ENCODE measurements at regions not wholly inside any gene's neighbourhood (a gene's known extent, or its start where the extent isn't known, plus 50 kb on each side); places are given as distances from the start of the nearest gene placed in this dataset.

DNA sequence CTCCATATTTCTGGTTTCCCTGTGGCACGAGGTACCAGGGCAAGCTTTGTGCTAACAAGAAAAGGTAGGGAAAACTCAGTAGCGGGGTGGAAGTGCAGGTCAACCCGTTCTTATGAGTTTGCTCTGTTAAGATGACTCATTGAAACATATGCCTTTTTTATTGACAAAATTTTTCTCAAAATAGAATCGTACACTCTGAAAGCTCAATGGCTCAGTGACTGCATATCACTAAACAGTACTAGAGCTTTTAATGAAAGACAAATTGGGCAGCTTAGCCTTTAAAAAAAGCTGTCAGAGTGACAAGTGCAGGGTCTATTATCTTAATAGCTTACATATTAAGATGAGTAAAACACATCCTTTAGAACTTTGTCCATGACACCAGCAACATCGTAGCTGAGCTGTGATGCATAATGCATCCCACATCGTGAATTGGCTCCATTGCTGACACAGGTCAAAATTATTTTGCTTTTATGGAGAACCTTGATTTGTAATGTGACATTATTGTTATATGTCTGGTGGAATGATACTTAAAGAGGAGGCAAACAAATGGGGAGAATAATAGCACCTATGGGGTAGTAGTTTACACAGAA is 264.4 kb downstream of the ETV1 start:
- H3K9me3 ChIP-seq (ENCODE audit: low read length): 0 out of 2 replicates have a peak, but pooled peaks cover 3% of the 10 kb centered on the region
- CTCF ChIA-PET (ENCODE audit: unreplicated experiment): no interaction called here
- no peak overlapping the region for H3K27ac ChIP-seq (ENCODE audit: low read depth, low read length, poor library complexity, severe bottlenecking)
- no peaks in the 10 kb centered on the region for H3K4me1 ChIP-seq (ENCODE audit: insufficient read depth, low read length, poor library complexity, severe bottlenecking)
- intact Hi-C loops (cut with micrococcal nuclease; ENCODE audit: unreplicated experiment): no loop called here
- H3K4me2 ChIP-seq (ENCODE audit: low read length): no peak overlapping the region
- DNase-seq (ENCODE audit: low spot score): no peak
- H4K20me1 ChIP-seq (ENCODE audit: insufficient read depth, low read length): no peaks in the 10 kb centered on the region
- POLR2A ChIA-PET: interaction anchor here (1.1 kb wide), 1 partner anchor 14 kb away, joined by 5 read pairs; no protein-coding TSS in a partner anchor
- no peaks in the 10 kb centered on the region for H3K79me2 ChIP-seq (ENCODE audit: insufficient read depth, low read depth, low read length)
- H3K9me2 ChIP-seq (ENCODE audit: insufficient read depth, low read length): no peaks in the 10 kb centered on the region
- TF ChIP-seq, protein P1, sequence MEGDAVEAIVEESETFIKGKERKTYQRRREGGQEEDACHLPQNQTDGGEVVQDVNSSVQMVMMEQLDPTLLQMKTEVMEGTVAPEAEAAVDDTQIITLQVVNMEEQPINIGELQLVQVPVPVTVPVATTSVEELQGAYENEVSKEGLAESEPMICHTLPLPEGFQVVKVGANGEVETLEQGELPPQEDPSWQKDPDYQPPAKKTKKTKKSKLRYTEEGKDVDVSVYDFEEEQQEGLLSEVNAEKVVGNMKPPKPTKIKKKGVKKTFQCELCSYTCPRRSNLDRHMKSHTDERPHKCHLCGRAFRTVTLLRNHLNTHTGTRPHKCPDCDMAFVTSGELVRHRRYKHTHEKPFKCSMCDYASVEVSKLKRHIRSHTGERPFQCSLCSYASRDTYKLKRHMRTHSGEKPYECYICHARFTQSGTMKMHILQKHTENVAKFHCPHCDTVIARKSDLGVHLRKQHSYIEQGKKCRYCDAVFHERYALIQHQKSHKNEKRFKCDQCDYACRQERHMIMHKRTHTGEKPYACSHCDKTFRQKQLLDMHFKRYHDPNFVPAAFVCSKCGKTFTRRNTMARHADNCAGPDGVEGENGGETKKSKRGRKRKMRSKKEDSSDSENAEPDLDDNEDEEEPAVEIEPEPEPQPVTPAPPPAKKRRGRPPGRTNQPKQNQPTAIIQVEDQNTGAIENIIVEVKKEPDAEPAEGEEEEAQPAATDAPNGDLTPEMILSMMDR (conservative IDR thresholded peaks at IDR 0.05; ENCODE audit: low read length): no peak
- TF ChIP-seq EZH2phosphoT487 (IDR thresholded peaks at IDR 0.05; ENCODE audit: borderline replicate concordance, low read depth, low read length): no peak
- H2AFZ ChIP-seq (ENCODE audit: low read length): no peak overlapping the region
- H3K4me3 ChIP-seq (ENCODE audit: low read depth, low read length, poor library complexity, severe bottlenecking): no peak overlapping the region
- BruUV-seq (replicated peaks): no TSS peak
- no peaks in the 10 kb centered on the region for H3K36me3 ChIP-seq (ENCODE audit: insufficient read depth, low read length)

DNA sequence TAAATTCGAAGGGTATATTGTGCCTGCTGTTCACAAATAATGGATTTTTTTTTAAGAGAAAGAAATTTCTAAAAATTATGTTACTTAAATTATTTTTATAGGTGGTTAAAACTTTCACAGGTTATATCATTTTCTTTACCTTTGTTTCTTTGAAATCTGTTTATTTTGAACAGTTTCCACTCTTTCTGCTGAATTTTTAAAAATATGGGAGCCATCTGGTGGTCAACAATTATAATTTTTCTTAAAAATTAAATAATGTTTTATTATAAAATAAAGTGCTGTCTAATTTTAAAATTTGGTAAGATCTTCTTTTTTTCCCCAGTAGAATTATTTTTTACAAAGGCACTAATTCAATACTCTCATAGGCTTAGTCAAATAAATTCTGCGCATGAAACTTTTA is 263.9 kb downstream of the ETV1 start:
- Histone ChIP-seq H2AFZ (ENCODE audit: low read length) (no peak overlapping the region), H3K79me2 (ENCODE audit: insufficient read depth, low read depth, low read length) (no peaks in the 10 kb centered on the region), H3K27ac (ENCODE audit: low read depth, low read length, poor library complexity, severe bottlenecking) (no peak overlapping the region), H3K9me3 (ENCODE audit: low read length) (0 out of 2 replicates have a peak, but pooled peaks cover 3% of the 10 kb centered on the region), H4K20me1 (ENCODE audit: insufficient read depth, low read length) (no peaks in the 10 kb centered on the region), H3K4me1 (ENCODE audit: insufficient read depth, low read length, poor library complexity, severe bottlenecking) (no peaks in the 10 kb centered on the region), H3K9me2 (ENCODE audit: insufficient read depth, low read length) (no peaks in the 10 kb centered on the region), H3K36me3 (ENCODE audit: insufficient read depth, low read length) (no peaks in the 10 kb centered on the region), H3K4me3 (ENCODE audit: low read depth, low read length, poor library complexity, severe bottlenecking) (no peak overlapping the region), H3K4me2 (ENCODE audit: low read length) (no peak overlapping the region)
- CTCF ChIA-PET (ENCODE audit: unreplicated experiment): no interaction called here
- intact Hi-C loops (cut with micrococcal nuclease; ENCODE audit: unreplicated experiment): no loop called here
- DNase-seq (ENCODE audit: low spot score): no peak
- POLR2A ChIA-PET: no interaction called here
- BruUV-seq (replicated peaks): no TSS peak
- TF ChIP-seq, protein P1 (conservative IDR thresholded peaks at IDR 0.05; ENCODE audit: low read length): no peak
- TF ChIP-seq EZH2phosphoT487 (IDR thresholded peaks at IDR 0.05; ENCODE audit: borderline replicate concordance, low read depth, low read length): no peak

DNA sequence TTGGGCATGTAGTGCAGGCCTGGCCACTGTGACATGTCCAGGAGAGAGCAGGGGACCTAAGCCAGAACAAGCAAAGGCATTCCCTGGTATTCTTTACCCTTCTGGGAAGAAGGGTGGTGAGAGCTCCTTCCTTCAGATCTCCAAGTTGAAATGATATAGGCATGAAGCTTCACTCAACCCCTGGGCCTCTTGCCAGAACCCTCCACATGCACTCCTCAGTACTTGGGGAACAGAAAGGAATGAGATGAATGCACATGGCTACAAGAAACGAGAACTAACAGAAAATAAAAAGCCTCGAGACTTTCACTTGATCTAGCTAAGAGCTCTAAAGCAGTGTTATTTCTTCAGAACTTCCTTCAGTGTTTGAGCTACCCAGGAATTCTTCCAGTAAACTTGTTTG is 262.2 kb downstream of the ETV1 start:
- intact Hi-C loops (cut with micrococcal nuclease; ENCODE audit: unreplicated experiment): no loop called here
- TF ChIP-seq EZH2phosphoT487 (IDR thresholded peaks at IDR 0.05; ENCODE audit: borderline replicate concordance, low read depth, low read length): no peak
- TF ChIP-seq, protein P1 (conservative IDR thresholded peaks at IDR 0.05; ENCODE audit: low read length): no peak
- ChIA-PET CTCF (ENCODE audit: unreplicated experiment) (no interaction called here), POLR2A (interaction anchor here (1.4 kb wide), 1 partner anchor 9 kb away, joined by 4 read pairs; no protein-coding TSS in a partner anchor)
- no peak overlapping the region for H3K4me3 ChIP-seq (ENCODE audit: low read depth, low read length, poor library complexity, severe bottlenecking)
- no TSS peak for BruUV-seq (replicated peaks)
- no peaks in the 10 kb centered on the region for H3K36me3 ChIP-seq (ENCODE audit: insufficient read depth, low read length)
- H4K20me1 ChIP-seq (ENCODE audit: insufficient read depth, low read length): no peaks in the 10 kb centered on the region
- H3K9me2 ChIP-seq (ENCODE audit: insufficient read depth, low read length): no peaks in the 10 kb centered on the region
- H3K9me3 ChIP-seq (ENCODE audit: low read length): 0 out of 2 replicates have a peak, but pooled peaks cover 3% of the 10 kb centered on the region
- no peak overlapping the region for H2AFZ ChIP-seq (ENCODE audit: low read length)
- no peak overlapping the region for H3K4me2 ChIP-seq (ENCODE audit: low read length)
- H3K27ac ChIP-seq (ENCODE audit: low read depth, low read length, poor library complexity, severe bottlenecking): no peak overlapping the region
- no peak for DNase-seq (ENCODE audit: low spot score)
- H3K79me2 ChIP-seq (ENCODE audit: insufficient read depth, low read depth, low read length): no peaks in the 10 kb centered on the region
- no peaks in the 10 kb centered on the region for H3K4me1 ChIP-seq (ENCODE audit: insufficient read depth, low read length, poor library complexity, severe bottlenecking)

All from OCI-LY7 (cell line).